Loucy (cell line): ENCODE measurements at regions not wholly inside any gene's neighbourhood (a gene's known extent, or its start where the extent isn't known, plus 50 kb on each side); places are given as distances from the start of the nearest gene placed in this dataset.

Source experiments
- H2AFZ ChIP-seq: fragments of 200-600 bp; sonication (generic); 2 replicates; pipeline ENCODE4 v1.6.0; 2016; ENCODE audit warnings: antibody characterized with exemption, mild to moderate bottlenecking, low read length, moderate library complexity
- H3F3A ChIP-seq: fragments of 200-600 bp; 2 replicates; pipeline ENCODE4 v1.6.0; 2016; ENCODE audit warnings: antibody characterized with exemption, low read depth, mild to moderate bottlenecking
- H3K27me3 ChIP-seq: fragments of 200-600 bp; sonication (generic); 2 replicates; pipeline ENCODE4 v1.6.1; 2014; ENCODE audit warnings: low read length, mild to moderate bottlenecking; ENCODE audit not compliant: insufficient read depth, poor library complexity, severe bottlenecking
- H3K36me3 ChIP-seq: fragments of 200-600 bp; sonication (generic); 2 replicates; pipeline ENCODE4 v1.6.1; 2016; ENCODE audit warnings: low read length; ENCODE audit not compliant: insufficient read depth
- H3K4me1 ChIP-seq: fragments of 200-600 bp; sonication (generic); 2 replicates; pipeline ENCODE4 v1.5.1; 2014; ENCODE audit warnings: low read length, mild to moderate bottlenecking; ENCODE audit not compliant: insufficient read depth, poor library complexity, severe bottlenecking
- H3K4me2 ChIP-seq: fragments of 200-600 bp; sonication (generic); 2 replicates; pipeline ENCODE4 v1.6.0; 2014; ENCODE audit warnings: antibody characterized with exemption, low read length, low read depth, mild to moderate bottlenecking; ENCODE audit not compliant: poor library complexity, severe bottlenecking
- H3K4me3 ChIP-seq: fragments of 200-600 bp; sonication (generic); 2 replicates; pipeline ENCODE4 v1.5.1; 2014; ENCODE audit warnings: low read length, mild to moderate bottlenecking, mixed read lengths; ENCODE audit not compliant: poor library complexity, severe bottlenecking
- H3K79me2 ChIP-seq: fragments of 200-600 bp; sonication (generic); 2 replicates; pipeline ENCODE4 v1.6.1; 2014; ENCODE audit warnings: low read length; ENCODE audit not compliant: insufficient read depth
- H3K9ac ChIP-seq: fragments of 200-600 bp; sonication (generic); 2 replicates; pipeline ENCODE4 v1.6.0; 2014; ENCODE audit warnings: mild to moderate bottlenecking, low read depth, low read length, moderate library complexity; ENCODE audit not compliant: poor library complexity, severe bottlenecking
- H3K9me2 ChIP-seq: fragments of 200-600 bp; sonication (generic); replicated peaks from 2 replicates; pipeline ENCODE4 v1.6.1; 2016; ENCODE audit warnings: low read depth, low read length, mixed read lengths
- H3K9me3 ChIP-seq: fragments of 200-600 bp; sonication (generic); 2 replicates; pipeline ENCODE4 v1.6.1; 2014; ENCODE audit warnings: mild to moderate bottlenecking, antibody characterized with exemption, low read length, low read depth; ENCODE audit not compliant: insufficient read depth
- H4K20me1 ChIP-seq: fragments of 200-600 bp; sonication (generic); 2 replicates; pipeline ENCODE4 v1.6.0; 2014; ENCODE audit warnings: antibody characterized with exemption, low read length, mild to moderate bottlenecking; ENCODE audit not compliant: insufficient read depth, poor library complexity, severe bottlenecking
- EZH2phosphoT487 ChIP-seq: fragments of 200-600 bp; IDR thresholded peaks from 2 replicates; pipeline ENCODE4 v1.6.1; 2018; ENCODE audit warnings: antibody characterized with exemption, mild to moderate bottlenecking, moderate library complexity, borderline replicate concordance
- TF ChIP-seq, protein P1 (sequence below): fragments of 200-600 bp; sonication (generic); conservative IDR thresholded peaks from 2 replicates; pipeline ENCODE4 v1.5.1; 2014; ENCODE audit warnings: mild to moderate bottlenecking, antibody characterized with exemption, low read length

DNA sequence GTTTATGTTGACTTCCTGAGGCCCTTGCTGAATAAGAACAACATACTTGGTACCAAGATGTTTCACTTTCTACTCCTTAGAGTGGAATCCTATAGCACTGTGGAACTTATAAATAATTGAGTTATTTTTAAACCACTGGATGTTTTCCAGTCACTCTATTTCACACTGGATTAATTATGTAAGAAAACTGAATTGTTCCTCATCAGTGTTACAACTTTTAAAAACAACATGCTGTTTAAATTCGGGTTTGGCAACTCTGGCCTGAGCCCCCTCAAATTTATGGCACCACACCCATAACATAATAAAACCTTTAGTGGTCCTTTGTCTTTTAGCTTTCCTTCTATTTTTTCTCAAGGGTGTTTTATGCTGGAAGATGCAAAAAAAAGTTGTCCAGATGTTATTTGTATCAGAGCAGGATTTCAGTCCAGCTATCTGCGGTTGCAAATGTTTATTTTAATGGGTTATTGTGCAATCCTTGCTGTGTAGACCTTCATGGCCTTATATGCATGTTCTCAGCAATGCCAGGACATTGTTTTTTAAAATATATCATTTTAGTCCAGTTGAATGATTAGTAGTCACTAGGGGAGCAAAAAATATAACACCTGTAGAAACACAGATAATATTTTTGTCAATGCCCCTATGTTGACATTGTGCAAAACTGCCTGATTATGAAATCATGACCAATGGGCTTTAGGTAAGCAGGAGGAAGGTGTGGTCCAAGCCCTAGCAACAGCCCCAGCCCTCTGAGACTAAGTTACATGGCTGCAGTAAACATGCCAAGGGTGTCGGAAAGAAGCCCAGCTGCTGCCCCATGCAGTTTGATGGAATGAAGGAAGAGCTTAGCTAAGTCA, 638.0 kb upstream of the ZEB2 start:
- no peak overlapping the region for H3K9ac ChIP-seq
- H3K9me3 ChIP-seq = no peaks in the 10 kb centered on the region
- no peak overlapping the region for H2AFZ ChIP-seq
- H3K36me3 ChIP-seq = no peaks in the 10 kb centered on the region
- H3K27me3 ChIP-seq = no peaks in the 10 kb centered on the region
- no peaks in the 10 kb centered on the region for H4K20me1 ChIP-seq
- no peaks in the 10 kb centered on the region for H3K79me2 ChIP-seq
- H3K4me3 ChIP-seq = no peak overlapping the region
- TF ChIP-seq EZH2phosphoT487 = no peak
- TF ChIP-seq, protein P1, sequence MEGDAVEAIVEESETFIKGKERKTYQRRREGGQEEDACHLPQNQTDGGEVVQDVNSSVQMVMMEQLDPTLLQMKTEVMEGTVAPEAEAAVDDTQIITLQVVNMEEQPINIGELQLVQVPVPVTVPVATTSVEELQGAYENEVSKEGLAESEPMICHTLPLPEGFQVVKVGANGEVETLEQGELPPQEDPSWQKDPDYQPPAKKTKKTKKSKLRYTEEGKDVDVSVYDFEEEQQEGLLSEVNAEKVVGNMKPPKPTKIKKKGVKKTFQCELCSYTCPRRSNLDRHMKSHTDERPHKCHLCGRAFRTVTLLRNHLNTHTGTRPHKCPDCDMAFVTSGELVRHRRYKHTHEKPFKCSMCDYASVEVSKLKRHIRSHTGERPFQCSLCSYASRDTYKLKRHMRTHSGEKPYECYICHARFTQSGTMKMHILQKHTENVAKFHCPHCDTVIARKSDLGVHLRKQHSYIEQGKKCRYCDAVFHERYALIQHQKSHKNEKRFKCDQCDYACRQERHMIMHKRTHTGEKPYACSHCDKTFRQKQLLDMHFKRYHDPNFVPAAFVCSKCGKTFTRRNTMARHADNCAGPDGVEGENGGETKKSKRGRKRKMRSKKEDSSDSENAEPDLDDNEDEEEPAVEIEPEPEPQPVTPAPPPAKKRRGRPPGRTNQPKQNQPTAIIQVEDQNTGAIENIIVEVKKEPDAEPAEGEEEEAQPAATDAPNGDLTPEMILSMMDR = no peak
- no peaks in the 10 kb centered on the region for H3K4me1 ChIP-seq
- H3K9me2 ChIP-seq = no peaks in the 10 kb centered on the region
- no peak overlapping the region for H3K4me2 ChIP-seq
- no peaks in the 10 kb centered on the region for H3F3A ChIP-seq

DNA sequence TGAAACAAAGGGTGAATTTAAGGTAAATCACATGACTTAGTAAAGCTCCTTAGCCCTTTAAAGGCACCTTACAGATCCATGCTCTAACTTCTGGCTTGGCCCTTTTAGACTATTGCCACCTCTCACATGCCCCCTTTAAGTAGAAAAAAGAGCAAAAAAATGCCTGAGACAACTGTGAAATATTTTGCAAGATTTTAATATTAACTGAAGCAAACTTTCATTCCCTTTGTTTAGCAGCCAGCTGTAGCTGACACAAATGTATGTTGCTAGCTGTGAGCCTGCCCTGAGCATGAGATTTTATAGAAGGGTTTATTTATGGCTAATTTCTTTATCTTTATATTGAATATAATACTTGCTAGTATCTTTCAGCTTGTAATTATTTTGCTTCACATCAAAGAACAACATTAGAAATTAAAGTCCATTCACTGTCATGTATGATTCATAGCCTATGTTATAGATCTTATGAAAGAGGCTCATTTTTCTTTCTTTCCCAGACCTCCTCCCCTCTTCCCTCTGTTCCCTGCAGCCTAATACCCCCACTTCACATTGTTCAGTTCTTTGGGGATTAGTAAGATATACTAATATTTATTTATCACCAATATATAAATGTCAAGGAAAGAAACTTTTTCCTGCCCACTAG, 637.2 kb upstream of the ZEB2 start:
- no peak for TF ChIP-seq EZH2phosphoT487
- TF ChIP-seq, protein P1 = no peak
- H3K79me2 ChIP-seq = no peaks in the 10 kb centered on the region
- H3K9ac ChIP-seq = no peak overlapping the region
- H3K36me3 ChIP-seq = no peaks in the 10 kb centered on the region
- no peak overlapping the region for H3K4me2 ChIP-seq
- H4K20me1 ChIP-seq = no peaks in the 10 kb centered on the region
- H3K4me1 ChIP-seq = no peaks in the 10 kb centered on the region
- H2AFZ ChIP-seq = no peak overlapping the region
- H3K27me3 ChIP-seq = no peaks in the 10 kb centered on the region
- H3K9me2 ChIP-seq = no peaks in the 10 kb centered on the region
- H3K9me3 ChIP-seq = no peaks in the 10 kb centered on the region
- H3K4me3 ChIP-seq = no peak overlapping the region
- no peaks in the 10 kb centered on the region for H3F3A ChIP-seq

DNA sequence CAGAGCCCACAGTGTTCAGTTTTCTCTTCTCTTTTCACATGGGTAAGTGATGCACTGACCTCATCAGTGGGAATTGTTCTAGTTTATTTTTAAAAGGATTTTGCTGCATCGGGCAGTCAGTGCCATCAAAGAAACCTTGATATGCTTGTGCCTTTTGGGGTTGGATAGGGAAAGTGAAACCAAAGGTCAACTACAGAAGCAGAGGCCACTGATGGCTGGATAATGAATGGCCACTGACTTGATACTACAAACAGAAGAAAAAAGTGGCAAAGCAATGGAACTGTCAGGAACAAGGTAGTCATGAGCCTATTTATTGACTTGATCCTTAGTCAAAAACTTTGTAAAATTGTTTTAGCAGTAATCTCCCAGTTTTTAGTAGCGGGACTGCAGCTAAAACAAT, 636.3 kb upstream of the ZEB2 start:
- H3K4me3 ChIP-seq = no peak overlapping the region
- H4K20me1 ChIP-seq = no peaks in the 10 kb centered on the region
- H3K27me3 ChIP-seq = no peaks in the 10 kb centered on the region
- H3K36me3 ChIP-seq = no peaks in the 10 kb centered on the region
- no peak overlapping the region for H3K4me2 ChIP-seq
- no peaks in the 10 kb centered on the region for H3K4me1 ChIP-seq
- no peaks in the 10 kb centered on the region for H3K9me2 ChIP-seq
- H3K9me3 ChIP-seq = no peaks in the 10 kb centered on the region
- no peak overlapping the region for H3K9ac ChIP-seq
- no peak overlapping the region for H2AFZ ChIP-seq
- TF ChIP-seq, protein P1 = no peak
- TF ChIP-seq EZH2phosphoT487 = no peak
- no peaks in the 10 kb centered on the region for H3F3A ChIP-seq
- H3K79me2 ChIP-seq = no peaks in the 10 kb centered on the region
